GM12878 (cell line): ENCODE measurements at regions not wholly inside any gene's neighbourhood (a gene's known extent, or its start where the extent isn't known, plus 50 kb on each side); places are given as distances from the start of the nearest gene placed in this dataset.

Source experiments
- ZSCAN29 ChIP-seq: fragments of 450-650 bp; IDR thresholded peaks from 2 replicates; pipeline ENCODE4 v1.6.1; 2017; ENCODE audit warnings: mild to moderate bottlenecking, moderate library complexity
- TF ChIP-seq, protein P1 (sequence below): IDR thresholded peaks from 2 replicates; pipeline ENCODE4 v1.6.1; 2011; ENCODE audit warnings: low read depth, mild to moderate bottlenecking, low read length, moderate library complexity, borderline replicate concordance; ENCODE audit errors: extremely low read depth
- TF ChIP-seq, protein P2 (sequence below): IDR thresholded peaks from 2 replicates; pipeline ENCODE4 v1.6.1; 2012; ENCODE audit warnings: low read depth, low read length, improper control_type of control experiment
- TF ChIP-seq, protein P3 (sequence below), 3 experiments: IDR thresholded peaks in 2 of 3; conservative IDR thresholded peaks in 1 of 3; 2 replicates each; pipeline ENCODE4 v1.5.1; 2011; ENCODE audit warnings: low read depth in 3 of 3, low read length in 3 of 3, mild to moderate bottlenecking in 3 of 3, control low read depth in 2 of 3, moderate library complexity in 2 of 3, inconsistent platforms in 1 of 3, mixed read lengths in 1 of 3; ENCODE audit not compliant: control insufficient read depth in 2 of 3, insufficient read depth in 1 of 3; ENCODE audit errors: extremely low read depth in 1 of 3
- TF ChIP-seq, protein P4 (sequence below): fragments of 150-350 bp; IDR thresholded peaks from 2 replicates; pipeline ENCODE4 v1.6.1; 2016; ENCODE audit warnings: low read depth, low read length

DNA sequence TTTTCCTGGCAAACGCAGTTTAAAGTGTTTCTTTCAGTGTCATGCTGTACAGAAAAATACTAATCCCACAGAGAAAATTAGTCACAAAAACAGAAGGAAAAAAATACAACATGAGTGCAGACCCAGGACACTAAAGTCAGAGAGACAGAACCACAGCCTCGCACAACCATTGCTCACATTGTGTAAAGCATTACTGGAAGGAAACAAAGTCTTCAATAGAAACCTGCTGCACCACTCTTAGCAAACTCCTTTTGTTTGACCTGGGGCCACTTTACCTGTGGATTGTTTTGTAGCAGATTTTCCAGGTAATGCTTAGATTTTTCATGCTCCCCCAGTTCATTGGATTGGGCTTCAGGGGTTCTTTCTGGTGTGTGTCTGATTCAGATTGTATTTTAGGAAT, 131.8 kb upstream of the TMLHE start:
- no peak for TF ChIP-seq ZSCAN29
- TF ChIP-seq, protein P1, sequence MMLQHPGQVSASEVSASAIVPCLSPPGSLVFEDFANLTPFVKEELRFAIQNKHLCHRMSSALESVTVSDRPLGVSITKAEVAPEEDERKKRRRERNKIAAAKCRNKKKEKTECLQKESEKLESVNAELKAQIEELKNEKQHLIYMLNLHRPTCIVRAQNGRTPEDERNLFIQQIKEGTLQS: no peak
- TF ChIP-seq, protein P2, sequence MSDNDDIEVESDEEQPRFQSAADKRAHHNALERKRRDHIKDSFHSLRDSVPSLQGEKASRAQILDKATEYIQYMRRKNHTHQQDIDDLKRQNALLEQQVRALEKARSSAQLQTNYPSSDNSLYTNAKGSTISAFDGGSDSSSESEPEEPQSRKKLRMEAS: no peak
- TF ChIP-seq, protein P3, sequence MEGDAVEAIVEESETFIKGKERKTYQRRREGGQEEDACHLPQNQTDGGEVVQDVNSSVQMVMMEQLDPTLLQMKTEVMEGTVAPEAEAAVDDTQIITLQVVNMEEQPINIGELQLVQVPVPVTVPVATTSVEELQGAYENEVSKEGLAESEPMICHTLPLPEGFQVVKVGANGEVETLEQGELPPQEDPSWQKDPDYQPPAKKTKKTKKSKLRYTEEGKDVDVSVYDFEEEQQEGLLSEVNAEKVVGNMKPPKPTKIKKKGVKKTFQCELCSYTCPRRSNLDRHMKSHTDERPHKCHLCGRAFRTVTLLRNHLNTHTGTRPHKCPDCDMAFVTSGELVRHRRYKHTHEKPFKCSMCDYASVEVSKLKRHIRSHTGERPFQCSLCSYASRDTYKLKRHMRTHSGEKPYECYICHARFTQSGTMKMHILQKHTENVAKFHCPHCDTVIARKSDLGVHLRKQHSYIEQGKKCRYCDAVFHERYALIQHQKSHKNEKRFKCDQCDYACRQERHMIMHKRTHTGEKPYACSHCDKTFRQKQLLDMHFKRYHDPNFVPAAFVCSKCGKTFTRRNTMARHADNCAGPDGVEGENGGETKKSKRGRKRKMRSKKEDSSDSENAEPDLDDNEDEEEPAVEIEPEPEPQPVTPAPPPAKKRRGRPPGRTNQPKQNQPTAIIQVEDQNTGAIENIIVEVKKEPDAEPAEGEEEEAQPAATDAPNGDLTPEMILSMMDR (IDR thresholded peaks at IDR 0.05 in 2 of 3, conservative IDR thresholded peaks at IDR 0.05 in 1 of 3; ENCODE audit: control insufficient read depth in 2 of 3, extremely low read depth in 1 of 3, insufficient read depth in 1 of 3, low read depth in 3 of 3, low read length in 3 of 3): no peak
- TF ChIP-seq, protein P4, sequence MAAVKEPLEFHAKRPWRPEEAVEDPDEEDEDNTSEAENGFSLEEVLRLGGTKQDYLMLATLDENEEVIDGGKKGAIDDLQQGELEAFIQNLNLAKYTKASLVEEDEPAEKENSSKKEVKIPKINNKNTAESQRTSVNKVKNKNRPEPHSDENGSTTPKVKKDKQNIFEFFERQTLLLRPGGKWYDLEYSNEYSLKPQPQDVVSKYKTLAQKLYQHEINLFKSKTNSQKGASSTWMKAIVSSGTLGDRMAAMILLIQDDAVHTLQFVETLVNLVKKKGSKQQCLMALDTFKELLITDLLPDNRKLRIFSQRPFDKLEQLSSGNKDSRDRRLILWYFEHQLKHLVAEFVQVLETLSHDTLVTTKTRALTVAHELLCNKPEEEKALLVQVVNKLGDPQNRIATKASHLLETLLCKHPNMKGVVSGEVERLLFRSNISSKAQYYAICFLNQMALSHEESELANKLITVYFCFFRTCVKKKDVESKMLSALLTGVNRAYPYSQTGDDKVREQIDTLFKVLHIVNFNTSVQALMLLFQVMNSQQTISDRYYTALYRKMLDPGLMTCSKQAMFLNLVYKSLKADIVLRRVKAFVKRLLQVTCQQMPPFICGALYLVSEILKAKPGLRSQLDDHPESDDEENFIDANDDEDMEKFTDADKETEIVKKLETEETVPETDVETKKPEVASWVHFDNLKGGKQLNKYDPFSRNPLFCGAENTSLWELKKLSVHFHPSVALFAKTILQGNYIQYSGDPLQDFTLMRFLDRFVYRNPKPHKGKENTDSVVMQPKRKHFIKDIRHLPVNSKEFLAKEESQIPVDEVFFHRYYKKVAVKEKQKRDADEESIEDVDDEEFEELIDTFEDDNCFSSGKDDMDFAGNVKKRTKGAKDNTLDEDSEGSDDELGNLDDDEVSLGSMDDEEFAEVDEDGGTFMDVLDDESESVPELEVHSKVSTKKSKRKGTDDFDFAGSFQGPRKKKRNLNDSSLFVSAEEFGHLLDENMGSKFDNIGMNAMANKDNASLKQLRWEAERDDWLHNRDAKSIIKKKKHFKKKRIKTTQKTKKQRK: no peak
